B cell (primary cell): ENCODE measurements at regions not wholly inside any gene's neighbourhood (a gene's known extent, or its start where the extent isn't known, plus 50 kb on each side); places are given as distances from the start of the nearest gene placed in this dataset.

Experiments used
- EZH2 ChIP-seq: IDR thresholded peaks from 2 replicates; pipeline ENCODE4 v1.6.1; 2012; ENCODE audit warnings: borderline replicate concordance, low read depth, mild to moderate bottlenecking, moderate library complexity, low read length; ENCODE audit not compliant: insufficient read depth, poor library complexity, severe bottlenecking
- TF ChIP-seq, protein P1 (sequence below): fragments of 200-600 bp; IDR thresholded peaks from one replicate; pipeline ENCODE4 v1.8.0; 2022; ENCODE audit warnings: antibody characterized with exemption, mild to moderate bottlenecking

DNA sequence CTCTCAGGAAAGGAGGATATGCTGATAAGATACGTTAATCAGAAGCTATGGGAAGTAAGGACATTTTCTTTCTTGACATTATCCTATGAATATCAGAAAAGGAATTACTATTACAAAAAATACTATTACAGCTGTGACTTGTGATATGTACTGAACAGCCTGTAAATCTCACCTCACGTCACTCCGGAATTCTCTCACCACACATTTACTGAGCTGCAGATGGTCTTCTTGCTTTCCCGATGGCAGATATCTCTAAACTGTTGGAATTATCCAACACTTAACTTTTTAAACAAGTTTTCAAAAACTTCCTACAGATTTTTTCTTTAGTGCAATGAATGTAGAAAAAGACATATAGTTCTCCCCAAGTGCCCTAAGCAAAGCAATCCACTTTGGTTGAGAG, 313.4 kb downstream of the GPR37 start:
- TF ChIP-seq, protein P1, sequence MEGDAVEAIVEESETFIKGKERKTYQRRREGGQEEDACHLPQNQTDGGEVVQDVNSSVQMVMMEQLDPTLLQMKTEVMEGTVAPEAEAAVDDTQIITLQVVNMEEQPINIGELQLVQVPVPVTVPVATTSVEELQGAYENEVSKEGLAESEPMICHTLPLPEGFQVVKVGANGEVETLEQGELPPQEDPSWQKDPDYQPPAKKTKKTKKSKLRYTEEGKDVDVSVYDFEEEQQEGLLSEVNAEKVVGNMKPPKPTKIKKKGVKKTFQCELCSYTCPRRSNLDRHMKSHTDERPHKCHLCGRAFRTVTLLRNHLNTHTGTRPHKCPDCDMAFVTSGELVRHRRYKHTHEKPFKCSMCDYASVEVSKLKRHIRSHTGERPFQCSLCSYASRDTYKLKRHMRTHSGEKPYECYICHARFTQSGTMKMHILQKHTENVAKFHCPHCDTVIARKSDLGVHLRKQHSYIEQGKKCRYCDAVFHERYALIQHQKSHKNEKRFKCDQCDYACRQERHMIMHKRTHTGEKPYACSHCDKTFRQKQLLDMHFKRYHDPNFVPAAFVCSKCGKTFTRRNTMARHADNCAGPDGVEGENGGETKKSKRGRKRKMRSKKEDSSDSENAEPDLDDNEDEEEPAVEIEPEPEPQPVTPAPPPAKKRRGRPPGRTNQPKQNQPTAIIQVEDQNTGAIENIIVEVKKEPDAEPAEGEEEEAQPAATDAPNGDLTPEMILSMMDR: no peak
- no peak for TF ChIP-seq EZH2
